Caco-2 (cell line): ENCODE measurements at regions not wholly inside any gene's neighbourhood (a gene's known extent, or its start where the extent isn't known, plus 50 kb on each side); places are given as distances from the start of the nearest gene placed in this dataset.

Source experiments
- BruUV-seq: library from RNA; stranded (reverse); fragments of 400-500 nt; replicated peaks from 2 replicates; lab custom pipeline; 2021; lab: Mats Ljungman, UMichigan
- CTCF ChIA-PET: fragments of 300-600 bp; sonication (Branson Sonifier 250); formaldehyde crosslinking; loops from one replicate; lab custom pipeline; 2022; ENCODE audit warnings: antibody characterized with exemption; lab: Charles Lee
- POLR2A ChIA-PET: fragments of 300-600 bp; sonication (Branson Sonifier 250); formaldehyde crosslinking; loops from one replicate; lab custom pipeline; 2022; ENCODE audit warnings: antibody characterized with exemption; lab: Charles Lee
- DNase-seq, 2 experiments: peaks; one replicate each; pipeline versions ENCODE4 v3.0.0 to v3.0.0-alpha.2; 2020 to 2022
- H3K27me3 ChIP-seq: replicated peaks from 2 replicates; pipeline ENCODE4 v1.6.0; 2011; ENCODE audit warnings: low read length; ENCODE audit not compliant: control insufficient read depth, insufficient read depth
- H3K36me3 ChIP-seq: 2 replicates; pipeline ENCODE4 v1.5.1; 2011; ENCODE audit warnings: low read length; ENCODE audit not compliant: control insufficient read depth, insufficient read depth
- H3K4me1 ChIP-seq: fragments of 250-450 bp; sonication (Bioruptor Pico); 2 replicates; pipeline ENCODE4 v1.5.1; 2020; ENCODE audit warnings: mild to moderate bottlenecking
- H3K4me3 ChIP-seq: 2 replicates; pipeline ENCODE4 v1.5.1; 2011; ENCODE audit warnings: low read depth, mild to moderate bottlenecking, control low read depth, low read length
- H3K9me3 ChIP-seq: fragments of 250-450 bp; sonication (Bioruptor Pico); 2 replicates; pipeline ENCODE4 v1.5.1; 2020; ENCODE audit warnings: mild to moderate bottlenecking, moderate library complexity
- H3K27ac Mint-ChIP-seq: one replicate; pipeline ENCODE4 v1.8.0; 2022; ENCODE audit warnings: mixed read lengths; ENCODE audit not compliant: unreplicated experiment
- H3K27me3 Mint-ChIP-seq: one replicate; pipeline ENCODE4 v1.8.0; 2022; ENCODE audit warnings: mixed read lengths; ENCODE audit not compliant: insufficient read depth, unreplicated experiment
- H3K36me3 Mint-ChIP-seq: one replicate; pipeline ENCODE4 v1.8.0; 2022; ENCODE audit warnings: mild to moderate bottlenecking, mixed read lengths; ENCODE audit not compliant: insufficient read depth, unreplicated experiment
- H3K4me1 Mint-ChIP-seq: one replicate; pipeline ENCODE4 v1.8.0; 2022; ENCODE audit warnings: low read depth, mixed read lengths; ENCODE audit not compliant: unreplicated experiment
- H3K4me3 Mint-ChIP-seq: one replicate; pipeline ENCODE4 v1.8.0; 2022; ENCODE audit warnings: mild to moderate bottlenecking, moderate library complexity, mixed read lengths; ENCODE audit not compliant: unreplicated experiment
- H3K9me3 Mint-ChIP-seq: one replicate; pipeline ENCODE4 v1.8.0; 2022; ENCODE audit warnings: mixed read lengths; ENCODE audit not compliant: unreplicated experiment
- CTCF ChIP-seq, 2 experiments: fragments of 200-600 bp in 1 of 2; IDR thresholded peaks; 1 replicate in 1 of 2; 2 replicates in 1 of 2; pipeline versions ENCODE4 v1.5.1 to v1.8.0; 2011 to 2022; ENCODE audit warnings: antibody characterized with exemption in 1 of 2, control low read depth in 1 of 2, inconsistent platforms in 1 of 2, low read depth in 1 of 2, low read length in 1 of 2, mild to moderate bottlenecking in 1 of 2, moderate library complexity in 1 of 2; ENCODE audit not compliant: insufficient read depth in 1 of 2, severe bottlenecking in 1 of 2, unreplicated experiment in 1 of 2
- intact Hi-C: fragments of 100-400 bp; cut with micrococcal nuclease; formaldehyde crosslinking; loops from one replicate; pipeline ENCODE4 v1.10.0; 2022; ENCODE audit not compliant: unreplicated experiment

GRCh38 chr3:106191913-106192312 is 323.1 kb upstream of the CBLB start:
- H3K27me3 Mint-ChIP-seq: peaks cover 7% of the 10 kb centered on the region
- Histone ChIP-seq H3K36me3 (no peaks in the 10 kb centered on the region), H3K9me3 (no peaks in the 10 kb centered on the region), H3K27me3 (no peaks in the 10 kb centered on the region), H3K4me1 (no peaks in the 10 kb centered on the region), H3K4me3 (no peak overlapping the region)
- ChIA-PET CTCF (no interaction called here), POLR2A (no interaction called here)
- H3K9me3 Mint-ChIP-seq: no peaks in the 10 kb centered on the region
- DNase-seq: no peak
- TF ChIP-seq CTCF (IDR thresholded peaks at IDR 0.05; ENCODE audit: insufficient read depth in 1 of 2, low read depth in 1 of 2, low read length in 1 of 2, severe bottlenecking in 1 of 2, unreplicated experiment in 1 of 2): no peak
- H3K36me3 Mint-ChIP-seq: no peaks in the 10 kb centered on the region
- BruUV-seq: no TSS peak
- H3K27ac Mint-ChIP-seq: no peak overlapping the region
- intact Hi-C loops: no loop called here
- H3K4me3 Mint-ChIP-seq: no peak overlapping the region
- peaks cover 6% of the 10 kb centered on the region for H3K4me1 Mint-ChIP-seq

DNA sequence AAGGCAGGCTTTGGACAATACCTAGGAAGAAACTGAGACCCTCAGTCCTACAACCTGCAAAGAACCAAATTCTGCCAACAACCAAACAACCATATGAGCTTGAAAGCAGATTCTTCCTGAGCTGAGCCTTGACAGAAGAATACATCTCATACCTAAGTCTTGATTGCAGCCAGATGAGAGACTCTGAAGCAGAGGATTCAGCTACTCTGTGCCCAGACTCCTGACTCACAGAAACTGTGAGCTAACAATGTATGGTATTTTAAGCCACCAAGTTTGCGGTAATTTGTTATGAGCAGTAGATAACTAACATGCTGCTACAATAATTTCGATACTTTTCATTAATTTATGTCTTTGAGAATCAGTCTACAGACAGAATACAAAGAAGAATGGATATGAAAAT is 325.1 kb upstream of the CBLB start:
- Histone ChIP-seq H3K36me3 (no peaks in the 10 kb centered on the region), H3K27me3 (no peaks in the 10 kb centered on the region), H3K4me1 (no peaks in the 10 kb centered on the region), H3K4me3 (no peak overlapping the region), H3K9me3 (no peaks in the 10 kb centered on the region)
- Mint-ChIP-seq H3K36me3 (no peaks in the 10 kb centered on the region), H3K9me3 (no peaks in the 10 kb centered on the region), H3K27me3 (peaks cover 7% of the 10 kb centered on the region), H3K4me1 (peaks cover 13% of the 10 kb centered on the region), H3K27ac (no peak overlapping the region), H3K4me3 (no peak overlapping the region)
- no peak for TF ChIP-seq CTCF (IDR thresholded peaks at IDR 0.05; ENCODE audit: insufficient read depth in 1 of 2, low read depth in 1 of 2, low read length in 1 of 2, severe bottlenecking in 1 of 2, unreplicated experiment in 1 of 2)
- POLR2A ChIA-PET: no interaction called here
- no TSS peak for BruUV-seq
- intact Hi-C loops: no loop called here
- DNase-seq: no peak
- CTCF ChIA-PET: no interaction called here

DNA sequence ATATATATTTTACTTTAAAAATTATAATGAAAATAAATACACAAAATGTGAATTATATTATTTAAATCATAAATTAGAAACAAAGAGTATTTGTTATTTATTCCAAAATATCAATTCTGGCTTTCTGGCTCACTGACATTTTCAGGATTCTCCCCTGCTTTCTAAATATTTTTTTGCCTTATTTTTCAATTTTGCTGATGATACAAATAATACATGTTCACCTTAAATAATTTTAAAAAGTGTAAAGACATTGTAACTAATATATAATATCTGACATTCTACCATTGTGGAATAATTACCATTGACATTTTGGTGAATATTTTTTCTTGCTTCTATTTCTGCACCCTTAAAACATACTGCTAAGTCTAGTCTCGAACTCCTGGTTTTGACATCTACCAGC is 325.9 kb upstream of the CBLB start:
- peaks cover 13% of the 10 kb centered on the region for H3K4me1 Mint-ChIP-seq
- ChIA-PET POLR2A (no interaction called here), CTCF (no interaction called here)
- H3K27me3 Mint-ChIP-seq: peaks cover 7% of the 10 kb centered on the region
- no TSS peak for BruUV-seq
- Histone ChIP-seq H3K27me3 (no peaks in the 10 kb centered on the region), H3K4me1 (no peaks in the 10 kb centered on the region), H3K9me3 (no peaks in the 10 kb centered on the region), H3K36me3 (no peaks in the 10 kb centered on the region), H3K4me3 (no peak overlapping the region)
- H3K36me3 Mint-ChIP-seq: no peaks in the 10 kb centered on the region
- H3K4me3 Mint-ChIP-seq: no peak overlapping the region
- H3K27ac Mint-ChIP-seq: no peak overlapping the region
- no peaks in the 10 kb centered on the region for H3K9me3 Mint-ChIP-seq
- TF ChIP-seq CTCF (IDR thresholded peaks at IDR 0.05; ENCODE audit: insufficient read depth in 1 of 2, low read depth in 1 of 2, low read length in 1 of 2, severe bottlenecking in 1 of 2, unreplicated experiment in 1 of 2): no peak
- DNase-seq: no peak
- intact Hi-C loops: no loop called here
